HUES48 (cell line): ENCODE measurements at regions not wholly inside any gene's neighbourhood (a gene's known extent, or its start where the extent isn't known, plus 50 kb on each side); places are given as distances from the start of the nearest gene placed in this dataset.

Experiments used
- H3K27ac ChIP-seq: one replicate; pipeline ENCODE4 v1.7.0; 2013; ENCODE audit warnings: low read depth, low read length, inconsistent platforms
- H3K27me3 ChIP-seq: 2 replicates; pipeline ENCODE4 v1.6.1; 2013; ENCODE audit warnings: mild to moderate bottlenecking, low read length; ENCODE audit not compliant: control insufficient read depth, insufficient read depth
- H3K36me3 ChIP-seq: 2 replicates; pipeline ENCODE4 v1.6.1; 2013; ENCODE audit warnings: low read length; ENCODE audit not compliant: control insufficient read depth, insufficient read depth
- H3K4me1 ChIP-seq: 2 replicates; pipeline ENCODE4 v1.6.1; 2013; ENCODE audit warnings: mild to moderate bottlenecking, low read length; ENCODE audit not compliant: control insufficient read depth, insufficient read depth
- H3K4me3 ChIP-seq: 2 replicates; pipeline ENCODE4 v1.5.1; 2013; ENCODE audit warnings: mild to moderate bottlenecking, low read depth, low read length
- H3K9ac ChIP-seq: 2 replicates; pipeline ENCODE4 v1.6.1; 2013; ENCODE audit warnings: mild to moderate bottlenecking, low read depth, low read length, moderate library complexity
- H3K9me3 ChIP-seq: 2 replicates; pipeline ENCODE4 v1.6.1; 2013; ENCODE audit warnings: low read length; ENCODE audit not compliant: control insufficient read depth, insufficient read depth

GRCh38 chr7:50166997-50167965 lies 74.2 kb upstream of the ZPBP start:
- Histone ChIP-seq H3K4me1 (no peaks in the 10 kb centered on the region), H3K9me3 (no peaks in the 10 kb centered on the region), H3K36me3 (no peaks in the 10 kb centered on the region), H3K27me3 (no peaks in the 10 kb centered on the region), H3K9ac (no peak overlapping the region), H3K27ac (no peak overlapping the region), H3K4me3 (no peak overlapping the region)

- Histone ChIP-seq H3K9ac (no peak overlapping the region), H3K4me1 (no peaks in the 10 kb centered on the region), H3K36me3 (no peaks in the 10 kb centered on the region), H3K9me3 (no peaks in the 10 kb centered on the region), H3K4me3 (no peak overlapping the region), H3K27me3 (no peaks in the 10 kb centered on the region), H3K27ac (no peak overlapping the region)
These were observed 71.6 kb upstream of the ZPBP start for GRCh38 chr7:50164559-50165170.

GRCh38 chr7:50160206-50160605 lies 67.2 kb upstream of the ZPBP start:
- no peak overlapping the region for H3K9ac ChIP-seq
- H3K27me3 ChIP-seq: no peaks in the 10 kb centered on the region
- H3K4me3 ChIP-seq: no peak overlapping the region
- no peaks in the 10 kb centered on the region for H3K4me1 ChIP-seq
- H3K36me3 ChIP-seq: no peaks in the 10 kb centered on the region
- no peaks in the 10 kb centered on the region for H3K9me3 ChIP-seq
- H3K27ac ChIP-seq: no peak overlapping the region

GRCh38 chr7:50159154-50159553 lies 66.1 kb upstream of the ZPBP start:
- no peak overlapping the region for H3K9ac ChIP-seq
- H3K4me1 ChIP-seq: no peaks in the 10 kb centered on the region
- H3K27ac ChIP-seq: no peak overlapping the region
- H3K9me3 ChIP-seq: no peaks in the 10 kb centered on the region
- no peaks in the 10 kb centered on the region for H3K27me3 ChIP-seq
- H3K4me3 ChIP-seq: no peak overlapping the region
- no peaks in the 10 kb centered on the region for H3K36me3 ChIP-seq

GRCh38 chr7:50156706-50157105 lies 63.7 kb upstream of the ZPBP start:
- H3K4me1 ChIP-seq: no peaks in the 10 kb centered on the region
- no peaks in the 10 kb centered on the region for H3K9me3 ChIP-seq
- no peak overlapping the region for H3K4me3 ChIP-seq
- no peaks in the 10 kb centered on the region for H3K36me3 ChIP-seq
- no peak overlapping the region for H3K27ac ChIP-seq
- H3K9ac ChIP-seq: no peak overlapping the region
- H3K27me3 ChIP-seq: no peaks in the 10 kb centered on the region

- no peak overlapping the region for H3K9ac ChIP-seq
- no peak overlapping the region for H3K4me3 ChIP-seq
- no peaks in the 10 kb centered on the region for H3K9me3 ChIP-seq
- H3K27ac ChIP-seq: no peak overlapping the region
- no peaks in the 10 kb centered on the region for H3K36me3 ChIP-seq
- no peaks in the 10 kb centered on the region for H3K4me1 ChIP-seq
- no peaks in the 10 kb centered on the region for H3K27me3 ChIP-seq
These were observed 63.1 kb upstream of the ZPBP start for GRCh38 chr7:50156163-50156562.

- Histone ChIP-seq H3K27me3 (no peaks in the 10 kb centered on the region), H3K4me1 (no peaks in the 10 kb centered on the region), H3K27ac (no peak overlapping the region), H3K9ac (no peak overlapping the region), H3K9me3 (no peaks in the 10 kb centered on the region), H3K4me3 (no peak overlapping the region), H3K36me3 (no peaks in the 10 kb centered on the region)
These were observed 62.7 kb upstream of the ZPBP start for GRCh38 chr7:50155755-50156154.

- Histone ChIP-seq H3K36me3 (no peaks in the 10 kb centered on the region), H3K4me1 (no peaks in the 10 kb centered on the region), H3K4me3 (no peak overlapping the region), H3K9me3 (no peaks in the 10 kb centered on the region), H3K9ac (no peak overlapping the region), H3K27ac (no peak overlapping the region), H3K27me3 (no peaks in the 10 kb centered on the region)
These were observed 60.9 kb upstream of the ZPBP start for GRCh38 chr7:50153995-50154394.

- H3K4me3 ChIP-seq: no peak overlapping the region
- H3K36me3 ChIP-seq: no peaks in the 10 kb centered on the region
- no peaks in the 10 kb centered on the region for H3K4me1 ChIP-seq
- no peak overlapping the region for H3K9ac ChIP-seq
- H3K27ac ChIP-seq: no peak overlapping the region
- no peaks in the 10 kb centered on the region for H3K27me3 ChIP-seq
- no peaks in the 10 kb centered on the region for H3K9me3 ChIP-seq
These were observed 60.1 kb upstream of the ZPBP start for GRCh38 chr7:50153148-50153547.

- H3K27me3 ChIP-seq: no peaks in the 10 kb centered on the region
- no peaks in the 10 kb centered on the region for H3K4me1 ChIP-seq
- no peak overlapping the region for H3K27ac ChIP-seq
- H3K9me3 ChIP-seq: no peaks in the 10 kb centered on the region
- no peak overlapping the region for H3K9ac ChIP-seq
- no peaks in the 10 kb centered on the region for H3K36me3 ChIP-seq
- no peak overlapping the region for H3K4me3 ChIP-seq
These were observed 59.4 kb upstream of the ZPBP start for GRCh38 chr7:50152486-50152885.

GRCh38 chr7:50151661-50152060 lies 58.6 kb upstream of the ZPBP start:
- Histone ChIP-seq H3K9me3 (no peaks in the 10 kb centered on the region), H3K27me3 (no peaks in the 10 kb centered on the region), H3K9ac (no peak overlapping the region), H3K36me3 (no peaks in the 10 kb centered on the region), H3K27ac (no peak overlapping the region), H3K4me3 (no peak overlapping the region), H3K4me1 (no peaks in the 10 kb centered on the region)
